ENCODE measurements at regions not wholly inside any gene's neighbourhood (a gene's known extent, or its start where the extent isn't known, plus 50 kb on each side); places are given as distances from the start of the nearest gene placed in this dataset.

DNA sequence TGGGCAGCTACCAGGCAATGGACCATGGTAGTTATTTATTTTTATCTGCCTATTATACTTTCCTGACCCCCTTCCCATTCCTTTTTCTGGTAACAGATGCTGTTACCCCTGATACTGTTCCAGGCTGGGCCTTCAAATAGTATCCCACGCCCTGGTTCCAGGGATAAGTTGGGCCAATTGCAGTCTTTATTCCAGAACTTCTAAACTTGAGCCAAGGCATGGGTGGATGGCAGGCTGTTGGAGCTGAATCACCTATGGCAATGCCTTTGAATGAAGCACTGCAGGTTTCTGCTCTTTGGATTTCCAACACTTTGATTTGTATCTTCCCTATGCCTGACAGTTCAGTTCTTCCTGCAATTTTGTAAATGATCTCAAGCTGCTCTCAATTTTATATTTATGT is 99.2 kb upstream of the LHCGR start:
- no peak overlapping the region for H3K4me3 ChIP-seq (ENCODE audit: low read depth, low read length)
- no peaks in the 10 kb centered on the region for H3K27me3 ChIP-seq (ENCODE audit: control insufficient read depth, insufficient read depth, low read length)
- FAIRE-seq (no peak), DNase-seq (ENCODE audit: low read depth) (no peak)
- H3K36me3 ChIP-seq (ENCODE audit: control insufficient read depth, insufficient read depth, low read length) = no peaks in the 10 kb centered on the region
- TF ChIP-seq, protein P1, sequence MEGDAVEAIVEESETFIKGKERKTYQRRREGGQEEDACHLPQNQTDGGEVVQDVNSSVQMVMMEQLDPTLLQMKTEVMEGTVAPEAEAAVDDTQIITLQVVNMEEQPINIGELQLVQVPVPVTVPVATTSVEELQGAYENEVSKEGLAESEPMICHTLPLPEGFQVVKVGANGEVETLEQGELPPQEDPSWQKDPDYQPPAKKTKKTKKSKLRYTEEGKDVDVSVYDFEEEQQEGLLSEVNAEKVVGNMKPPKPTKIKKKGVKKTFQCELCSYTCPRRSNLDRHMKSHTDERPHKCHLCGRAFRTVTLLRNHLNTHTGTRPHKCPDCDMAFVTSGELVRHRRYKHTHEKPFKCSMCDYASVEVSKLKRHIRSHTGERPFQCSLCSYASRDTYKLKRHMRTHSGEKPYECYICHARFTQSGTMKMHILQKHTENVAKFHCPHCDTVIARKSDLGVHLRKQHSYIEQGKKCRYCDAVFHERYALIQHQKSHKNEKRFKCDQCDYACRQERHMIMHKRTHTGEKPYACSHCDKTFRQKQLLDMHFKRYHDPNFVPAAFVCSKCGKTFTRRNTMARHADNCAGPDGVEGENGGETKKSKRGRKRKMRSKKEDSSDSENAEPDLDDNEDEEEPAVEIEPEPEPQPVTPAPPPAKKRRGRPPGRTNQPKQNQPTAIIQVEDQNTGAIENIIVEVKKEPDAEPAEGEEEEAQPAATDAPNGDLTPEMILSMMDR (IDR thresholded peaks at IDR 0.05; ENCODE audit: insufficient read depth, low read length, severe bottlenecking) = no peak

DNA sequence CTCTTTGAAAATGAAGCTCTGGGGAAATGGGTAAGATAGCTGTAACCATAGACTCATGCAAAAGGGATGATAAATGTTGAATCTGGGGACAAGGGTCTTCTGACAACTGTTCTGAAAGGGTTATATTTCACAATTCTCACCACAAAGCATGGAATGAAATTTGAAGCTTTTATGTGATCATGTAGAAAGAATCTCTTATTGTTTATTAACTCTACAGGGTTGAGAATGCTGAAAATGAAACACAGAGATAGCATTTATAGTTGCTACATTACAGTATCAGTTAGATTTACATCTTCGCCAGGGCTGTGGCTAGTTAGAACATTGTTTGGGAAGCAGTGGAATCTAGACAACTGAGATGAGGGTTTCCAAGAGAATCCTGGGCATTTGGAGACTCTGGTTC is 97.4 kb upstream of the LHCGR start:
- TF ChIP-seq, protein P1 (IDR thresholded peaks at IDR 0.05; ENCODE audit: insufficient read depth, low read length, severe bottlenecking) = no peak
- FAIRE-seq (no peak), DNase-seq (ENCODE audit: low read depth) (no peak)
- Histone ChIP-seq H3K27me3 (ENCODE audit: control insufficient read depth, insufficient read depth, low read length) (no peaks in the 10 kb centered on the region), H3K36me3 (ENCODE audit: control insufficient read depth, insufficient read depth, low read length) (no peaks in the 10 kb centered on the region), H3K4me3 (ENCODE audit: low read depth, low read length) (no peak overlapping the region)

DNA sequence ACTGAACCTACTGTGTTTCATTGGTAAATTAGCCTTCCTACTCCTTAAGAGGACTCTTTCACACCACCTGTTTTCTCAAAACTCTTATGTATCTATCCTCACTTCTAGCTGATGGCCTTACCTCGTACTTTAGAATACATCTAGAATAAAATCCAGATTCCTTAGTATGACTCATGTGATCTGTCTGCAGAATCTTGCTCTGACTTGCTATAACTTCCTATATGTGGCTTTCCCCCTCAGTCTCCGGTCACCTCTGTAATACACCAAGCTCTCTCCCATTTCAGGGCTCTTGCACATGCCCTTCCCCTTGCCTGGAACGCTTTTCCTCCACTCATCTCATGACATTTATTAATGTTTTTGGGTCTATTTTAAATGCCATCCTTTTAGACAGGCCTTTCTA is 95.6 kb upstream of the LHCGR start:
- FAIRE-seq = no peak
- peak; percentile 83 for DNase-seq (ENCODE audit: low read depth)
- H3K27me3 ChIP-seq (ENCODE audit: control insufficient read depth, insufficient read depth, low read length) = no peaks in the 10 kb centered on the region
- TF ChIP-seq, protein P1 (IDR thresholded peaks at IDR 0.05; ENCODE audit: insufficient read depth, low read length, severe bottlenecking) = no peak
- H3K36me3 ChIP-seq (ENCODE audit: control insufficient read depth, insufficient read depth, low read length) = no peaks in the 10 kb centered on the region
- no peak overlapping the region for H3K4me3 ChIP-seq (ENCODE audit: low read depth, low read length)

DNA sequence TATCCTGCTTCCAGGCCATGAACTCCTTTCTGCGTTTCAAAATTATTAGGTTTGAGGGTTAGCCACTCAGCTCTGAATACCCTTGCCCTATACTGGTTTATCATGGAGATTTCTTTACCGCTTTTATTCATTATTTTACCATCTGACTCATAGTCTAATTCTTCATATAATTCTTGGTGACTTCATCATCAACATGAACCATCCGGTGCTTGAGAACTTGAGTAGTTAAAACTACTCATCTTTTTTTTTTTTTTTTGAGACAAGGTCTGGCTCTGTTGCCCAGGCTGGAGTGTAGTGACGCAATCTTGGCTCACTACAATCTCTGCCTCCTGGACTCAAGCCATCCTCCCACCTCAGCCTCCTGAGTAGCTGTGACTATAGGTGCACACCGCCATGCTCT is 94.2 kb upstream of the LHCGR start:
- TF ChIP-seq, protein P1 (IDR thresholded peaks at IDR 0.05; ENCODE audit: insufficient read depth, low read length, severe bottlenecking) = no peak
- peak; percentile 84 for DNase-seq (ENCODE audit: low read depth)
- no peak overlapping the region for H3K4me3 ChIP-seq (ENCODE audit: low read depth, low read length)

DNA sequence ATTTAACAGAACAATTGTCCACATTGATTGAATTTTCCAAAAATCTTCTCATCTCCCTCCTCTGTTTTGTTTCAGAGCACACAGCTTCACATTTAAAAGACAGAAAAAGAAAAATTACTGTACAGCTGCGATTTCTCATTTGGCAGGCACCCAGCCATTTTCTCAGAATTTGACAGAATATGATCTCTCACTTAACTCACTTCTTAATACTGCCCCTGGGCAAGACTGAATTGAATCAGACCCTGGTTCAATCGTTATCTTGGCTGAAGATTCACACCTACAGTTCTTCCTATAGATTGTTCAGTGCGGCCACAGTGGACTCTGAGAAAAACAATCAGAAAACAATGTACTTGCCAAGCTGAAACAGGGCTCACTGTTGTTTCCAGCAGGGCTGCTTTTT is 90.2 kb upstream of the LHCGR start:
- TF ChIP-seq, protein P1 (IDR thresholded peaks at IDR 0.05; ENCODE audit: insufficient read depth, low read length, severe bottlenecking) = no peak
- no peak overlapping the region for H3K4me3 ChIP-seq (ENCODE audit: low read depth, low read length)
- no peak for DNase-seq (ENCODE audit: low read depth)
- FAIRE-seq = no peak
- no peaks in the 10 kb centered on the region for H3K27me3 ChIP-seq (ENCODE audit: control insufficient read depth, insufficient read depth, low read length)
- no peaks in the 10 kb centered on the region for H3K36me3 ChIP-seq (ENCODE audit: control insufficient read depth, insufficient read depth, low read length)

More for the DNA sequence above, 94.2 kb upstream of the LHCGR start:
- Histone ChIP-seq H3K27me3 (ENCODE audit: control insufficient read depth, insufficient read depth, low read length) (no peaks in the 10 kb centered on the region), H3K36me3 (ENCODE audit: control insufficient read depth, insufficient read depth, low read length) (no peaks in the 10 kb centered on the region)
- FAIRE-seq = no peak

DNA sequence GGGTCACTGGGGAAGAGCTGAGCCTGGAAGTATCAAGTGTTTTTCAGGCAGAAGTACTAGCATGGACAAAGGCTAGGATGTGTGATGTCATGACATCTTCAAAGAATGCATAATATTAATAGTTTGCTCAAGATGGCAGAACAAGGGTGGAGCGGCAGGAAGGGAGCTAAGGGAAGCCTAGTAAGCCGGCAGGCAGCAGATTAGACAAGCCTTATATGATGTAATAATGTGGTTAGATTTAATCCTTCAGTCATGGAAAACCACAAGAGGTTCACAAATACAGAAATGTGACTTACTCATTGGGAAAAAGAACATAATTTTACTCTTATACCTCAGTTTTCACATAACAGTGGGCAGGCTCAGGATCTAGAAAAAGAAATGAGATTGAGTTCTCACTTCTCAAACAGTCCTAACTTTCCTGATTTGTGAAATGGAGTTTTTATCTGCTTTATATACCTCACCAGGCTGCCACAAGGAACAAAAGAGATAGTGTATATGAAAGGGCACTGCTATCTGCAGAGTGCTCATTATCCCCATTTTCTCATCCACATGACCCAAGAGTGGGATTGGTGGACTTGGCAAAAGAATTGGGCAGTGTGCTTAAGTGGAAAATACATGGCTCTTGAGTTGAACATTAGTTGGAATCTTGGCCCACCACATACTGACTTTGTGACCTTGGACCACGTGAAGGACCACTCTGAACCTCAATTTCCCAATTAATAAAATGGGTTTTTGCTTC is 89.1 kb upstream of the LHCGR start:
- TF ChIP-seq, protein P1 (IDR thresholded peaks at IDR 0.05; ENCODE audit: insufficient read depth, low read length, severe bottlenecking) = no peak
- Histone ChIP-seq H3K36me3 (ENCODE audit: control insufficient read depth, insufficient read depth, low read length) (no peaks in the 10 kb centered on the region), H3K4me3 (ENCODE audit: low read depth, low read length) (no peak overlapping the region), H3K27me3 (ENCODE audit: control insufficient read depth, insufficient read depth, low read length) (no peaks in the 10 kb centered on the region)
- peak; percentile 79 for FAIRE-seq
- DNase-seq (ENCODE audit: low read depth) = peak; percentile 76
